ENCODE measurements at regions not wholly inside any gene's neighbourhood (a gene's known extent, or its start where the extent isn't known, plus 50 kb on each side); places are given as distances from the start of the nearest gene placed in this dataset.

DNA sequence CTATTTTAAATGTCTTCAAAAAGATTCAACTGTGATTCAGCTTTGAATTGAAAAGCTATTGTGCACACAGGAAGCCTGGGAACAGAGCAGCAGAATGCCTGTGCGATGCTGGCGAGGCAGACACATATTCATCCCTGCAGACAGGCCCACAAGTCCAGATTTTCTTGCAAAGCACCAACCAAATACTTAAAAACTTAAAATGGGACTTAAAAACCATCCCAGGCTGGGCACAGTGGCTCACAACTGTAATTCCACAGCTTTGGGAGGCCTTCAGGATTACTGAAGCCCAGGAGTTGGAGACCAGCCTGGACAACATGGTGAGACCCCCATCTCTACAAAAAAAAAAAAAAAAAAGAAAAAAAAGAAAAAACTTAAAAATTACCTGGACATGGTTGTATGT is 122.6 kb upstream of the SERPIND1 start:
- TF ChIP-seq, protein P1, sequence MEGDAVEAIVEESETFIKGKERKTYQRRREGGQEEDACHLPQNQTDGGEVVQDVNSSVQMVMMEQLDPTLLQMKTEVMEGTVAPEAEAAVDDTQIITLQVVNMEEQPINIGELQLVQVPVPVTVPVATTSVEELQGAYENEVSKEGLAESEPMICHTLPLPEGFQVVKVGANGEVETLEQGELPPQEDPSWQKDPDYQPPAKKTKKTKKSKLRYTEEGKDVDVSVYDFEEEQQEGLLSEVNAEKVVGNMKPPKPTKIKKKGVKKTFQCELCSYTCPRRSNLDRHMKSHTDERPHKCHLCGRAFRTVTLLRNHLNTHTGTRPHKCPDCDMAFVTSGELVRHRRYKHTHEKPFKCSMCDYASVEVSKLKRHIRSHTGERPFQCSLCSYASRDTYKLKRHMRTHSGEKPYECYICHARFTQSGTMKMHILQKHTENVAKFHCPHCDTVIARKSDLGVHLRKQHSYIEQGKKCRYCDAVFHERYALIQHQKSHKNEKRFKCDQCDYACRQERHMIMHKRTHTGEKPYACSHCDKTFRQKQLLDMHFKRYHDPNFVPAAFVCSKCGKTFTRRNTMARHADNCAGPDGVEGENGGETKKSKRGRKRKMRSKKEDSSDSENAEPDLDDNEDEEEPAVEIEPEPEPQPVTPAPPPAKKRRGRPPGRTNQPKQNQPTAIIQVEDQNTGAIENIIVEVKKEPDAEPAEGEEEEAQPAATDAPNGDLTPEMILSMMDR (IDR thresholded peaks at IDR 0.05; ENCODE audit: low read depth, low read length, missing input control): no peak
- TF ChIP-seq, protein P2, sequence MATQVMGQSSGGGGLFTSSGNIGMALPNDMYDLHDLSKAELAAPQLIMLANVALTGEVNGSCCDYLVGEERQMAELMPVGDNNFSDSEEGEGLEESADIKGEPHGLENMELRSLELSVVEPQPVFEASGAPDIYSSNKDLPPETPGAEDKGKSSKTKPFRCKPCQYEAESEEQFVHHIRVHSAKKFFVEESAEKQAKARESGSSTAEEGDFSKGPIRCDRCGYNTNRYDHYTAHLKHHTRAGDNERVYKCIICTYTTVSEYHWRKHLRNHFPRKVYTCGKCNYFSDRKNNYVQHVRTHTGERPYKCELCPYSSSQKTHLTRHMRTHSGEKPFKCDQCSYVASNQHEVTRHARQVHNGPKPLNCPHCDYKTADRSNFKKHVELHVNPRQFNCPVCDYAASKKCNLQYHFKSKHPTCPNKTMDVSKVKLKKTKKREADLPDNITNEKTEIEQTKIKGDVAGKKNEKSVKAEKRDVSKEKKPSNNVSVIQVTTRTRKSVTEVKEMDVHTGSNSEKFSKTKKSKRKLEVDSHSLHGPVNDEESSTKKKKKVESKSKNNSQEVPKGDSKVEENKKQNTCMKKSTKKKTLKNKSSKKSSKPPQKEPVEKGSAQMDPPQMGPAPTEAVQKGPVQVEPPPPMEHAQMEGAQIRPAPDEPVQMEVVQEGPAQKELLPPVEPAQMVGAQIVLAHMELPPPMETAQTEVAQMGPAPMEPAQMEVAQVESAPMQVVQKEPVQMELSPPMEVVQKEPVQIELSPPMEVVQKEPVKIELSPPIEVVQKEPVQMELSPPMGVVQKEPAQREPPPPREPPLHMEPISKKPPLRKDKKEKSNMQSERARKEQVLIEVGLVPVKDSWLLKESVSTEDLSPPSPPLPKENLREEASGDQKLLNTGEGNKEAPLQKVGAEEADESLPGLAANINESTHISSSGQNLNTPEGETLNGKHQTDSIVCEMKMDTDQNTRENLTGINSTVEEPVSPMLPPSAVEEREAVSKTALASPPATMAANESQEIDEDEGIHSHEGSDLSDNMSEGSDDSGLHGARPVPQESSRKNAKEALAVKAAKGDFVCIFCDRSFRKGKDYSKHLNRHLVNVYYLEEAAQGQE (IDR thresholded peaks at IDR 0.05): no peak
- TF ChIP-seq, protein P3, sequence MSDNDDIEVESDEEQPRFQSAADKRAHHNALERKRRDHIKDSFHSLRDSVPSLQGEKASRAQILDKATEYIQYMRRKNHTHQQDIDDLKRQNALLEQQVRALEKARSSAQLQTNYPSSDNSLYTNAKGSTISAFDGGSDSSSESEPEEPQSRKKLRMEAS (IDR thresholded peaks at IDR 0.05): no peak
- no peak for TF ChIP-seq SP1 (IDR thresholded peaks at IDR 0.05)
